ENCODE measurements at regions not wholly inside any gene's neighbourhood (a gene's known extent, or its start where the extent isn't known, plus 50 kb on each side); places are given as distances from the start of the nearest gene placed in this dataset.

GRCh38 chr1:98147280-98147679 is 226.4 kb upstream of the DPYD start:
- TF ChIP-seq POLR2AphosphoS5 (IDR thresholded peaks at IDR 0.05; ENCODE audit: low read depth) = no peak
- no peak for TF ChIP-seq CTCF (IDR thresholded peaks at IDR 0.05; ENCODE audit: insufficient read depth, low read length)
